Upper lobe of left lung (tissue), 4 donors: ENCODE measurements at regions not wholly inside any gene's neighbourhood (a gene's known extent, or its start where the extent isn't known, plus 50 kb on each side); places are given as distances from the start of the nearest gene placed in this dataset.

Experiments used
- POLR2AphosphoS5 ChIP-seq, 2 donors: sonication (generic); formaldehyde crosslinking; IDR thresholded peaks; one replicate each; pipeline ENCODE4 v1.5.1; 2017; ENCODE audit warnings: antibody characterized with exemption in 2 of 2
- TF ChIP-seq, protein P1 (sequence below), 6 experiments: fragments of 450-650 bp in 4 of 6; fragments of 200-600 bp in 2 of 6; sonication (generic) in 2 of 6; IDR thresholded peaks; one replicate each; pipeline ENCODE4 v1.5.1; 2016 to 2019; ENCODE audit warnings: antibody characterized with exemption in 6 of 6

DNA sequence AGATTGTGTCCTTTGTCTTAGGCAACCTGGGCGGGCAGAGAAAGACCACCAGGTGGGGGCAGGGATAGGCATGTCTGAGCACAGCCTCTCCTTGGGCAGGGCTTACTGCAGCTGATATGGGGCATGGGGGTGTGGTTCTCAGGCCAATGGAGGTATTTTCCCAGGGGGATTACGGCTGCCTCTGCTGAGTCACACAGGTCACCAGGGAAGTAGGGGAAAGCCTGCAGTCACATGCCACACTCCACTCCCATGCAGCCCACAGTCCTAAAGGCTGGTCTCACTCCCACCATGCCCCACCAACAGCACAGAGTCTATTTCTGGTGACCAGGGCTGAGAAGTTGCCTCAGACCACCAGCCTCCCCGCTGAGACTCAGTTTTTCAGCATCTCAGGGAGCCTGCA lies 466.4 kb downstream of the DIPK2A start:
- TF ChIP-seq, protein P1, sequence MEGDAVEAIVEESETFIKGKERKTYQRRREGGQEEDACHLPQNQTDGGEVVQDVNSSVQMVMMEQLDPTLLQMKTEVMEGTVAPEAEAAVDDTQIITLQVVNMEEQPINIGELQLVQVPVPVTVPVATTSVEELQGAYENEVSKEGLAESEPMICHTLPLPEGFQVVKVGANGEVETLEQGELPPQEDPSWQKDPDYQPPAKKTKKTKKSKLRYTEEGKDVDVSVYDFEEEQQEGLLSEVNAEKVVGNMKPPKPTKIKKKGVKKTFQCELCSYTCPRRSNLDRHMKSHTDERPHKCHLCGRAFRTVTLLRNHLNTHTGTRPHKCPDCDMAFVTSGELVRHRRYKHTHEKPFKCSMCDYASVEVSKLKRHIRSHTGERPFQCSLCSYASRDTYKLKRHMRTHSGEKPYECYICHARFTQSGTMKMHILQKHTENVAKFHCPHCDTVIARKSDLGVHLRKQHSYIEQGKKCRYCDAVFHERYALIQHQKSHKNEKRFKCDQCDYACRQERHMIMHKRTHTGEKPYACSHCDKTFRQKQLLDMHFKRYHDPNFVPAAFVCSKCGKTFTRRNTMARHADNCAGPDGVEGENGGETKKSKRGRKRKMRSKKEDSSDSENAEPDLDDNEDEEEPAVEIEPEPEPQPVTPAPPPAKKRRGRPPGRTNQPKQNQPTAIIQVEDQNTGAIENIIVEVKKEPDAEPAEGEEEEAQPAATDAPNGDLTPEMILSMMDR (IDR thresholded peaks at IDR 0.05), result no peak
- TF ChIP-seq POLR2AphosphoS5 (IDR thresholded peaks at IDR 0.05), result no peak
